GM13976 (cell line): ENCODE measurements at regions not wholly inside any gene's neighbourhood (a gene's known extent, or its start where the extent isn't known, plus 50 kb on each side); places are given as distances from the start of the nearest gene placed in this dataset.

Experiments used
- DNase-seq: peaks from one replicate; pipeline ENCODE4 v3.0.0; 2012; ENCODE audit warnings: low spot score
- CTCF ChIP-seq: IDR thresholded peaks from 2 replicates; pipeline ENCODE4 v1.5.1; 2012; ENCODE audit warnings: borderline replicate concordance, mild to moderate bottlenecking; ENCODE audit not compliant: insufficient read depth; ENCODE audit errors: extremely low read depth, missing control alignments, control extremely low read depth
- in situ Hi-C: fragments of 300-500 bp; cut with MboI; formaldehyde crosslinking; loops from one replicate; pipeline ENCODE4 v1.12.0; 2022; ENCODE audit warnings: low sequenced_read_pairs, mixed read lengths, inconsistent platforms; ENCODE audit not compliant: unreplicated experiment

GRCh38 chr1:47559944-47560695 is 122.3 kb downstream of the FOXD2 start:
- in situ Hi-C loops = no loop called here
- no peak for DNase-seq
- TF ChIP-seq CTCF = no peak

GRCh38 chr1:47561523-47562007 is 123.7 kb downstream of the FOXD2 start:
- no peak for TF ChIP-seq CTCF
- no peak for DNase-seq
- in situ Hi-C loops = no loop called here

GRCh38 chr1:47562147-47562546 is 124.3 kb downstream of the FOXD2 start:
- TF ChIP-seq CTCF = no peak
- in situ Hi-C loops = no loop called here
- no peak for DNase-seq

DNA sequence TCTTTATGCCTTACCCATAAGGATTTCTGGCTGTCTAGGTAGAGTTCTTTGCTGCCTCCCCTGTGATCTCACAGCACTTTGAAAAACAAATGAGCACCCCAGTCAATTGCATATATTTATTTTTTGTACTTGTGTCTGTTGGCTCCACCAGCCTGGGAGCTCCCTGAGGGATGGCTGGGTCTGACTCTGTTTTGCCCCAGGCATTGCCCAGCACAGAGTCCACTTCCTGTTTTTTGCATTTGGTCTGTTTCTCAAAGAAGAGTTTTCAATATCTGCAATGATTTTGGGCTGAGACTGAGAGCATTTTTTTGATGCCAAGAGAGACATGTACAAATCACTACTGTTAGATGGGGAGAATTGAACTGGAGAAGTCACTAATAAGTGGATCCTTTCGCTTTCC is 125.0 kb downstream of the FOXD2 start:
- no peak for DNase-seq
- TF ChIP-seq CTCF = no peak
- in situ Hi-C loops = no loop called here

GRCh38 chr1:47563201-47563600 is 125.4 kb downstream of the FOXD2 start:
- in situ Hi-C loops = no loop called here
- no peak for DNase-seq
- TF ChIP-seq CTCF = no peak

DNA sequence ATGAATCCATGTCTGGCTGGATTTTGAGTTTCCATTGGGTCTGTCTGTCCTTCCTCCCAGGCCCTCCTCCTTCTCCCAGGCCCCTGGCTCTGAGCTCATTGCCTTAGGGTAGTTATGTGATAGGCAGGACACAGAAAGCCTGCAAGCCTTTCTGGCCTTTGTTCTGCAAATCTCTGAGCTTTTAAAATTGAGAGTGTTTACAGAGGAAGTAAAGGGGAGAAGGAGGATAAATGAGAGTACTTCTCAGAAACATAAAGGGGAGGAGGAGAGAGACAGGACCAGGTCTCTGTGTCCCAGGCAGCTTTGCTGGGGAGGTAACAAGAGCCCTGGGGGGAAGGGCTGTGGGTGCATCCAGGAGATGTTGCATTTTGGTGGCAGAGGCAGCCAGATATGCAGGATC is 126.7 kb downstream of the FOXD2 start:
- TF ChIP-seq CTCF = no peak
- DNase-seq = no peak
- in situ Hi-C loops = no loop called here

GRCh38 chr1:47565092-47565491 is 127.2 kb downstream of the FOXD2 start:
- DNase-seq = no peak

More at GRCh38 chr1:47565092-47565491, 127.2 kb downstream of the FOXD2 start:
- in situ Hi-C loops = no loop called here
- no peak for TF ChIP-seq CTCF
